Body of pancreas (tissue), 4 donors: ENCODE measurements at regions not wholly inside any gene's neighbourhood (a gene's known extent, or its start where the extent isn't known, plus 50 kb on each side); places are given as distances from the start of the nearest gene placed in this dataset.

Source experiments
- ATAC-seq: fragments of 150-250 bp; one replicate; pipeline ENCODE4 v1.9.1; 2016
- DNase-seq, 4 donors: peaks; one replicate each; pipeline ENCODE4 v3.0.0-alpha.2; 2019
- H3K27ac ChIP-seq, 4 donors: fragments of 200-600 bp; sonication (generic); 1 replicate in 3 of 4; 2 replicates in 1 of 4; pipeline versions ENCODE4 v1.5.1 to v1.6.1; 2016 to 2019; ENCODE audit warnings: mild to moderate bottlenecking in 1 of 4, mixed read lengths in 1 of 4, moderate library complexity in 1 of 4
- H3K27me3 ChIP-seq, 2 donors: fragments of 200-600 bp; sonication (generic); one replicate each; pipeline ENCODE4 v1.6.0; 2016; ENCODE audit warnings: mild to moderate bottlenecking in 1 of 2
- H3K36me3 ChIP-seq, 2 donors: fragments of 200-600 bp; sonication (generic); replicated peaks in 1 of 2; 2 replicates each; pipeline ENCODE4 v1.5.1; 2016; ENCODE audit warnings: low read depth in 2 of 2; ENCODE audit not compliant: insufficient read depth in 1 of 2
- H3K4me1 ChIP-seq: fragments of 200-600 bp; sonication (generic); one replicate; pipeline ENCODE4 v1.6.0; 2016
- H3K4me3 ChIP-seq, 2 donors: fragments of 200-600 bp; sonication (generic); 1 replicate in 1 of 2; 2 replicates in 1 of 2; pipeline ENCODE4 v1.5.1; 2016 to 2019
- H3K9me3 ChIP-seq, 3 donors: fragments of 200-600 bp; sonication (generic); 1 replicate in 2 of 3; 2 replicates in 1 of 3; pipeline ENCODE4 v1.5.1; 2016
- POLR2A ChIP-seq, 3 donors: fragments of 450-650 bp; IDR thresholded peaks; one replicate each; pipeline ENCODE4 v1.6.1; 2016; ENCODE audit warnings: antibody characterized with exemption in 3 of 3, mild to moderate bottlenecking in 2 of 3
- WGBS, 2 donors: methylation state at CpG; one replicate each; pipeline ENCODE4 v1.1.5; 2017; 5-methylcytosine and 5-hydroxymethylcytosine counted together
- intact Hi-C: fragments of 100-400 bp; cut with DNase I; formaldehyde crosslinking; loops from one replicate; pipeline ENCODE4 v1.15.1; 2023
- TF ChIP-seq, protein P1 (sequence below), 7 experiments: fragments of 450-650 bp in 4 of 7; fragments of 200-600 bp in 3 of 7; sonication (generic) in 3 of 7; IDR thresholded peaks; one replicate each; pipeline ENCODE4 v1.5.1; 2016 to 2019; ENCODE audit warnings: antibody characterized with exemption in 7 of 7

DNA sequence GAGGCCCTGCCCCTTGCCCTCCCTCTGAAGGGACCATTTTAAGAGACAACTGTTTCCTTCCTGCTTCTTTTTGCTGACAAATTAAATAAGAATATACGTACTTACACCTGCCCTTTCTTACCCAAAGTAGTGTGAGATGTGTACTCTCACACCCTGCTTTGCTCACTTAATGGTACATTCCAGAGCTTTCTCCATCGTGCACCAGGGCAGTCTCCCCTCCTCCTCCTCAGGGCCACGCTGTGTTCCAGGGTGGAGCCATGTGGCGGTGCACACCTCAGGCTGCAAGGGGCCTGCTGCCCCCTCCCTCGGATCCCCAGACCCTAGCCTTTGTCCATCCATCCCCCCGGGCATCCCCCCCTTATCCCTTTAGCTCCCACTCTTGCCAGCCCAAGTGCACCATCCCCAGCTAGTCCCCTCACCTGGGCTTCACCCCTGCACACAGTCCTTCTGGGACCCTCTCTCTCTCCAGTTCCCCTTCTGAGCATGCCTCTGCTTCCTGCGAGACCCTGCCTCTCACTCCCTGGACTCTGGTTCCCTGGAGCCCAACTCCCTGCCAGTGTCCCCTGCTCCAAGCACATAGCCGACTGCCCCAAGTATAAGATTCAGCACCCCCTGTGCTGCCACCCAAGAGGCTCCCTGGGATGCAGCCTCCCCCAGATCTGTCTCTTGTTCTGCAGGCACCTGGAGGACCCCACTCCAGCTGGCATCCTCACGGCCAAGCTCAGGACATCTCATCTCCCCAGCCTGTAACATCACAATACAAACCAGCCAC is 89.5 kb upstream of the IQSEC1 start:
- Histone ChIP-seq H3K4me3 (no peak overlapping the region), H3K9me3 (no peaks in the 10 kb centered on the region), H3K36me3 (no peaks in the 10 kb centered on the region), H3K27me3 (no peaks in the 10 kb centered on the region), H3K27ac (no peak overlapping the region), H3K4me1 (no peaks in the 10 kb centered on the region)
- intact Hi-C loops, result no loop called here
- WGBS, 2 donors, result 74 to 85% methylated on average over 9 of the region's 9 CpGs
- DNase-seq, result no peak
- TF ChIP-seq POLR2A (IDR thresholded peaks at IDR 0.05), result no peak
- TF ChIP-seq, protein P1, sequence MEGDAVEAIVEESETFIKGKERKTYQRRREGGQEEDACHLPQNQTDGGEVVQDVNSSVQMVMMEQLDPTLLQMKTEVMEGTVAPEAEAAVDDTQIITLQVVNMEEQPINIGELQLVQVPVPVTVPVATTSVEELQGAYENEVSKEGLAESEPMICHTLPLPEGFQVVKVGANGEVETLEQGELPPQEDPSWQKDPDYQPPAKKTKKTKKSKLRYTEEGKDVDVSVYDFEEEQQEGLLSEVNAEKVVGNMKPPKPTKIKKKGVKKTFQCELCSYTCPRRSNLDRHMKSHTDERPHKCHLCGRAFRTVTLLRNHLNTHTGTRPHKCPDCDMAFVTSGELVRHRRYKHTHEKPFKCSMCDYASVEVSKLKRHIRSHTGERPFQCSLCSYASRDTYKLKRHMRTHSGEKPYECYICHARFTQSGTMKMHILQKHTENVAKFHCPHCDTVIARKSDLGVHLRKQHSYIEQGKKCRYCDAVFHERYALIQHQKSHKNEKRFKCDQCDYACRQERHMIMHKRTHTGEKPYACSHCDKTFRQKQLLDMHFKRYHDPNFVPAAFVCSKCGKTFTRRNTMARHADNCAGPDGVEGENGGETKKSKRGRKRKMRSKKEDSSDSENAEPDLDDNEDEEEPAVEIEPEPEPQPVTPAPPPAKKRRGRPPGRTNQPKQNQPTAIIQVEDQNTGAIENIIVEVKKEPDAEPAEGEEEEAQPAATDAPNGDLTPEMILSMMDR (IDR thresholded peaks at IDR 0.05), result no peak
- ATAC-seq, result no peak

DNA sequence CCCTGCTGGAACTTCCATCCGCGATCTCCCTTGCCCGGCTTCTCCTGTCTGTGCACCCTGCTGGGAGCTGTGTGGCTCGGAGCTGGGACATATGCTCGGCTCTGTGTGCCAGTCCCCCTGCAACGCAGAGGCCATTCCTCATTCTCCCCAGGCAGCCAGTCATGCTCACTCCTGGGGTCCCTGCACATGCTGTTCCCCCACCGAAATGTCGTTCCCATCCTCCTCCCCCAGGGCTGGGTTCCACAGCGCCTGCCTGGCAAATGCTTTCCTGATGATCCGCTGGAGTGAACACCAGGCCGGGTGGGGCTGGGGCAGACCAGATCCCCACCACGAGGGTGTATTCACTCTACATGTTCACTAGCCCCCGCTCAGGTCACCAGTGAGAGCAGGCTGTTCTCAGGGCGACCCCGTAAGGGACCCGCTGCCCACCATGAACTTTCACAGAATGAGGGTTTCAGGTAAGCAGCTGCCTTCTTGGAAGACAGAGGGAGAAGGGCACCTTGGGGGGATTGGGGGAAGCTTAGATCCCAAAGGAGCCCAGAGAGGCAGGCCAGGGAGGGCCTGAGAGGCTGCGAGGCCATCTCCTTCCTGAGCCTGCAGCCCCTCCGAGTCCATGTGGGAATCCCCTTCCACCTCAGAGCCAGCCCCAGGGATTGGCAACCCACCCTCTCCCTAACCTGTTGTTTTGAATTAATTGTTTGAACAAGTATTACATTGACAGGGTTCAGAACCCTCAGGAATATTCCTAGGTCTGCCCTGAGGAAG is 88.7 kb upstream of the IQSEC1 start:
- Histone ChIP-seq H3K4me3 (no peak overlapping the region), H3K9me3 (no peaks in the 10 kb centered on the region), H3K4me1 (no peaks in the 10 kb centered on the region), H3K27ac (no peak overlapping the region), H3K36me3 (no peaks in the 10 kb centered on the region), H3K27me3 (no peaks in the 10 kb centered on the region)
- 85 to 96% methylated on average over 8 to 18 of the region's 18 CpGs for WGBS, 2 donors
- no peak for TF ChIP-seq POLR2A (IDR thresholded peaks at IDR 0.05)
- TF ChIP-seq, protein P1 (IDR thresholded peaks at IDR 0.05), result no peak
- intact Hi-C loops, result no loop called here
- no peak for DNase-seq
- ATAC-seq, result no peak

DNA sequence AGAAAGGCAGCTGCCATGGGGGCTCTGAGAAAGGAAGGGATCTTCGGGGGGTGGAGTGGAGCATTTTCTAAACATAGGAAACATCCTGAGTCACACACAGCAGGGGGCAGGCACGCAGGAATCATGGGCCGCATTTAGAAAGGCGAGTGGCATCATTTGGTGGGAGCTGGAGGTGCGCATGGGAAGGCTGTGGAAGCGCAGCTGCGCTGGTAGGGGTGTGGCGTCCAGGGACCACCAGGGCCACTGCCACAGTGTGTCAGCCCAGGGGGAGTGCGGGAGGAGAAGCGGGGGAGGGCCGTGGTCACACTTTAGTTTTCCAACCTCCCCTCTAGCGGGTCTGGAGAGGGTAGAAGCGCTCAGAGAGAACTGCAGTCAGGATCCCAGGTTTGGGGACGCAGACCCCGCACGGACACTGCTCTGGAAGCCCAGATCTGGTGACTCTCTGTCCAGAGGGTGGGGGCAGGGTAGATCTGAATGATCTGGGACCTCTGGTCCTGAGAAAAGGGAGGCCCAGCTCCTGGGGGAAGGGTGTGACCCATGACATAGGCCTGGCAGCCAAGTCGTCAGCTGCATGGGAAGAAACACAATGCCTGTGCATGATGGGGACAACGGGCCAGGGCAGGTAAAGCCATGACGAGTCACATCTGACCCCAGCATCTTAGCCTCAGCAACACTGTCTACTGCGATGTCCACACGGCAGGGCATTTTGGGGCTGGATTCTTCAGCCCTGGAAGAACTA is 88.0 kb upstream of the IQSEC1 start:
- 77 to 86% methylated on average over 20 to 21 of the region's 21 CpGs for WGBS, 2 donors
- no peak for DNase-seq
- Histone ChIP-seq H3K4me3 (no peak overlapping the region), H3K36me3 (no peaks in the 10 kb centered on the region), H3K9me3 (no peaks in the 10 kb centered on the region), H3K27me3 (no peaks in the 10 kb centered on the region), H3K4me1 (no peaks in the 10 kb centered on the region), H3K27ac (no peak overlapping the region)
- ATAC-seq, result no peak
- no peak for TF ChIP-seq POLR2A (IDR thresholded peaks at IDR 0.05)
- TF ChIP-seq, protein P1 (IDR thresholded peaks at IDR 0.05), result no peak
- intact Hi-C loops, result no loop called here

DNA sequence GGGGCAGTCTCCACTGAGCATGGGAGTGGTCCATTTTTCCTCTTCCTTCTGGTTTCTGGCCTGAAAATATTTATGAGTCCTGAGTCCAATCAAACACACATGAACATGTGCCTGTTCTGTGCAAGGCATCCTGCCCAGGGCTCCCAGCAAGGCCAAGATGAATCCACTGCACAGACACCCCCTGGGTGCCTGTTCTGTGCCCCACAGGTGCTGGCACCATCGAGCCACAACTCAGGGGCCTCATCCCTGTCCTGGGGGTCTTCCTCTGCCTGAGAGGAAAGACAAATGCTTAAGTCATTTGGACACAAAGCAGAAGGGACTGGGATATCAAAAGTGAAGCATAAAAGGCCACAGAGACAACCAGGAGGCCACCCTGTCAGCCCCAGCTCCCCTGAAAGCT is 87.4 kb upstream of the IQSEC1 start:
- DNase-seq, result no peak
- Histone ChIP-seq H3K9me3 (peaks cover 0 to 3% (median 0%) of the 10 kb centered on the region in 3 donors), H3K36me3 (no peaks in the 10 kb centered on the region), H3K4me3 (no peak overlapping the region), H3K27ac (no peak overlapping the region), H3K27me3 (no peaks in the 10 kb centered on the region), H3K4me1 (no peaks in the 10 kb centered on the region)
- ATAC-seq, result no peak
- intact Hi-C loops, result no loop called here
- WGBS, 2 donors, result 22 to 38% methylated on average over 1 of the region's 1 CpG
- no peak for TF ChIP-seq POLR2A (IDR thresholded peaks at IDR 0.05)
- TF ChIP-seq, protein P1 (IDR thresholded peaks at IDR 0.05), result no peak
